Ascending aorta (tissue), 2 donors: ENCODE measurements at regions not wholly inside any gene's neighbourhood (a gene's known extent, or its start where the extent isn't known, plus 50 kb on each side); places are given as distances from the start of the nearest gene placed in this dataset.

ENCODE experiments used
- DNase-seq, 2 donors: peaks; one replicate each; pipeline ENCODE4 v3.0.0-alpha.2; 2019; ENCODE audit warnings: low spot score in 2 of 2
- H3K27ac ChIP-seq, 2 donors: fragments of 200-600 bp; sonication (generic); one replicate each; pipeline ENCODE4 v1.5.1; 2016 to 2017; ENCODE audit warnings: mild to moderate bottlenecking in 1 of 2
- H3K27me3 ChIP-seq: fragments of 200-600 bp; sonication (generic); one replicate; pipeline ENCODE4 v1.5.1; 2017
- H3K36me3 ChIP-seq, 2 donors: fragments of 200-600 bp; sonication (generic); one replicate each; pipeline ENCODE4 v1.5.1; 2016
- H3K4me1 ChIP-seq, 2 donors: fragments of 200-600 bp; sonication (generic); one replicate each; pipeline ENCODE4 v1.5.1; 2016 to 2017; ENCODE audit warnings: mild to moderate bottlenecking in 1 of 2
- H3K4me3 ChIP-seq, 2 donors: fragments of 200-600 bp; sonication (generic); one replicate each; pipeline ENCODE4 v1.5.1; 2016 to 2017; ENCODE audit warnings: mild to moderate bottlenecking in 1 of 2
- H3K9me3 ChIP-seq, 2 donors: fragments of 200-600 bp; sonication (generic); one replicate each; pipeline ENCODE4 v1.5.1; 2016
- intact Hi-C: fragments of 100-400 bp; cut with DNase I; formaldehyde crosslinking; loops from one replicate; pipeline ENCODE4 v1.15.1; 2023
- TF ChIP-seq, protein P1 (sequence below), 3 experiments: fragments of 200-600 bp in 2 of 3; fragments of 450-650 bp in 1 of 3; sonication (generic) in 2 of 3; IDR thresholded peaks; one replicate each; pipeline ENCODE4 v1.5.1; 2016 to 2019; ENCODE audit warnings: antibody characterized with exemption in 3 of 3, mild to moderate bottlenecking in 1 of 3, moderate library complexity in 1 of 3

DNA sequence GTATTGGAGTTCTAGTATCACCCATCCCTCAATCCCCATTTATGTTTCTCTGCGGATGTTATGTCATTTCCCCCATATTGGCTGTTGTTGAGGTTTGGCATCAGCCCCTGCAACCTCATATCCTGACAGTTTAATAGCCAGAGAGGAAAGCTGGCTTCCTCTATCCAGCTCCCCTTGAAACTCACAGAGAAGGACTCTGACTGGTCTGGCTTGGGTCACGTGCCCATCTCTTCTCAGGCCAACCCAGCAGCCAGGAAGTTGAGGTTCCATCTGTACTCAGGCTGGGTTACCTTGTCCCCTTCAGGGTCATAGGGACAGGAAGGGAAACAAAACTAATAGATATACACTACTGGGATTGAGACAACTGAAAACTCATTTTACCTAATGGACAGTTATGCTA, 148.0 kb upstream of the SLC14A2 start:
- no peaks in the 10 kb centered on the region for H3K36me3 ChIP-seq
- intact Hi-C loops, result no loop called here
- no peak for DNase-seq

DNA sequence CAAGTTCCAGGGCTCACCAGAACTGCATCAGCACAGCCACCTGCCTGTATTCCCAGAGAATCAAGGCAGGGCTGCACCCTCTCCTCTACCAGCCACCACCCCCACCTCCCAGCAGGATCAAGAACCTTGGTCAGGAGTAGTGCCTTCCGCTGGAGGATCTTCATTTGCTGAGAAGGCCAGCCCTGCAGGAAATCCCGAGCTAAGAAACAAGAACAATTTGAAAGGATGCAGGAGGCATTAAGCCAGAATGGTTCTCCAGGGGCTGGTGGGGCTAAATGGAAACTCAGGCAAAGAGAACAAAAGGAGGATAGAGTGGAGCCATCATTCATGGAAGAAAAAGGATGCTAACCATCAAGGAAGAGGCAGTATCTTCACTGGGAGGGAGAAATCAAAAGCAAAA, 147.3 kb upstream of the SLC14A2 start:
- intact Hi-C loops, result no loop called here
- H3K36me3 ChIP-seq, result no peaks in the 10 kb centered on the region

More for the DNA sequence above, 148.0 kb upstream of the SLC14A2 start:
- H3K4me3 ChIP-seq, result no peak overlapping the region
- no peak overlapping the region for H3K27ac ChIP-seq
- no peaks in the 10 kb centered on the region for H3K27me3 ChIP-seq
- H3K9me3 ChIP-seq, result peaks cover 0 to 3% of the 10 kb centered on the region in 2 donors
- no peaks in the 10 kb centered on the region for H3K4me1 ChIP-seq
- TF ChIP-seq, protein P1, sequence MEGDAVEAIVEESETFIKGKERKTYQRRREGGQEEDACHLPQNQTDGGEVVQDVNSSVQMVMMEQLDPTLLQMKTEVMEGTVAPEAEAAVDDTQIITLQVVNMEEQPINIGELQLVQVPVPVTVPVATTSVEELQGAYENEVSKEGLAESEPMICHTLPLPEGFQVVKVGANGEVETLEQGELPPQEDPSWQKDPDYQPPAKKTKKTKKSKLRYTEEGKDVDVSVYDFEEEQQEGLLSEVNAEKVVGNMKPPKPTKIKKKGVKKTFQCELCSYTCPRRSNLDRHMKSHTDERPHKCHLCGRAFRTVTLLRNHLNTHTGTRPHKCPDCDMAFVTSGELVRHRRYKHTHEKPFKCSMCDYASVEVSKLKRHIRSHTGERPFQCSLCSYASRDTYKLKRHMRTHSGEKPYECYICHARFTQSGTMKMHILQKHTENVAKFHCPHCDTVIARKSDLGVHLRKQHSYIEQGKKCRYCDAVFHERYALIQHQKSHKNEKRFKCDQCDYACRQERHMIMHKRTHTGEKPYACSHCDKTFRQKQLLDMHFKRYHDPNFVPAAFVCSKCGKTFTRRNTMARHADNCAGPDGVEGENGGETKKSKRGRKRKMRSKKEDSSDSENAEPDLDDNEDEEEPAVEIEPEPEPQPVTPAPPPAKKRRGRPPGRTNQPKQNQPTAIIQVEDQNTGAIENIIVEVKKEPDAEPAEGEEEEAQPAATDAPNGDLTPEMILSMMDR (IDR thresholded peaks at IDR 0.05), result no peak

DNA sequence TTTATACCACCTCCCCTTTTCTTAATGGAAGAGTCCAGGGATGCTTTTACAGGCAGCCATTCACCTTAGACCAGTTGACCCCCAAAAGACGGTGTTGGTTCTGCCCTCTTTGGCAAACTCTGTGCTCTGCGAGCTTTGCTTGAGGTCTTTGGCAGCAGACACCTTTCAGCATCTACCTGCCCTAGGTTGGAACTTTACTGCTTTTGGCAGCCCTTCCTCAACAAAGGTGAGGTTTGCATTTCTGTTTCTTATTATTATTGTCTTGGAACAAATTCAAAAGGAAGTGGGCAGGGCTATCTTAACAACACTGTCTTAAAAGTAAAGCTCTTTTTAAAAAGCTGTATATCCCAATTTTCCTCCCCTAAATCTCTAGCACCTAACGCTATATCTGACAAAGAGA, 136.4 kb upstream of the SLC14A2 start:
- Histone ChIP-seq H3K9me3 (no peaks in the 10 kb centered on the region), H3K27ac (no peak overlapping the region), H3K4me1 (no peaks in the 10 kb centered on the region), H3K4me3 (no peak overlapping the region), H3K27me3 (no peaks in the 10 kb centered on the region), H3K36me3 (no peaks in the 10 kb centered on the region)
- DNase-seq, result no peak
- intact Hi-C loops, result no loop called here
- TF ChIP-seq, protein P1 (IDR thresholded peaks at IDR 0.05), result no peak

More for the DNA sequence above, 147.3 kb upstream of the SLC14A2 start:
- Histone ChIP-seq H3K9me3 (peaks cover 0 to 3% of the 10 kb centered on the region in 2 donors), H3K27me3 (no peaks in the 10 kb centered on the region), H3K27ac (no peak overlapping the region), H3K4me1 (no peaks in the 10 kb centered on the region), H3K4me3 (no peak overlapping the region)
- TF ChIP-seq, protein P1 (IDR thresholded peaks at IDR 0.05), result no peak
- DNase-seq, result no peak

DNA sequence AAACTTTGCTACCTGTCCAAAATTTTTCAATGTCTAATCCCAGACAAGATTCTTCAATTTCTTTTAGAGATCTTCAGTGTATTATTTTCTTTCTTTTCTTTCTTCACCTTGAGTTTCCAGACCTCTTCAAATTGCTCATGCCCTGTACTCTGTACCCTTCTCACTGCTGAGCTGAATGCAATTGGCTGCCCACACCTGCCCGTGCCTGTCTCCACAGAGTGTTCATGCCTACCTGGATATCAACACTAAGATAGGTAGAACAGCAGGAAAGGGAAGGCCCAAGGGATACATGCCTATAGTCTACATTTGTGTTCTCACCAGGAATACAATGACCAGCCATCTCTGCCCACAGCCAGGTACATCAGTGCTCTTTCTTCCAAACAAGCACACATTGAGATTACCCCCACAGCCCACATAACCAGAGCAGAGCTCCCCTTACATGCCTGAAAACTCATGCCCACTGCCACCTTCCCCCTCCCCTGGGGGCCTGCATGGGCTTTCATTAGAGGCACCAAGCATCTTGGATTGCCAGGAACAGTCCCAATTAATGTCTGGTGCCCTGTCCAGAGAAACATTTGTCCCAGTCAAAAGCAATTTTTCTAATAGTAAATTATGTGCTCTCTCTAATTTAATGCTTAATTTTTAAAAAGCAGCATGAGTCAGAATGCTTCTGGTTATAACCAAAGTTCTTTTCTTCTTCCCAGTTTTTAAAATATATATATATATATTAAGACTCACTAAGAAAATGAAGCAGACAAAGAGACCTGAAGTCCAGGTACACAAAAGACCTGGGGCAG, 134.9 kb upstream of the SLC14A2 start:
- no peak for DNase-seq
- intact Hi-C loops, result no loop called here
- H3K9me3 ChIP-seq, result no peaks in the 10 kb centered on the region

DNA sequence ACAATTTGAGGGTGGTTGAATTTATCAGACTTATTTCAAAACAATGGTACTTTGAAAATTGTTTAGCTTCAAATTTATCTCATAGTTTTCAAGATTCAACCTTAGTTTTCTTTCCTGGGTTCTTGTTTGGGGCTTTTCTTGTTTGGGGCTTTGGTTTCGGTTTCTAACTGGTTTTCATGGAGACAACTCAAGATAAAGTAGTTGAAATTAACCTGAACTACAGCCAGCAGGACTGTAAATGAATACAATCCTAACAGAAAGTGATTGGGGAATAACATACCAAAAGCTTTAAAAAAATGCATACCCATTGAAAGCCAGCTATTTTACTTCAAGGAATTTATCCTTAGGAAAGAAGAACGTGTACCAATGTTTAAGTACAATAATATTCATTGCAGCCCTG, 133.5 kb upstream of the SLC14A2 start:
- H3K27ac ChIP-seq, result no peak overlapping the region
- intact Hi-C loops, result no loop called here

More for the DNA sequence above, 134.9 kb upstream of the SLC14A2 start:
- Histone ChIP-seq H3K27ac (no peak overlapping the region), H3K4me3 (no peak overlapping the region), H3K36me3 (no peaks in the 10 kb centered on the region), H3K4me1 (no peaks in the 10 kb centered on the region), H3K27me3 (no peaks in the 10 kb centered on the region)
- TF ChIP-seq, protein P1 (IDR thresholded peaks at IDR 0.05), result no peak

More for the DNA sequence above, 133.5 kb upstream of the SLC14A2 start:
- TF ChIP-seq, protein P1 (IDR thresholded peaks at IDR 0.05), result no peak
- no peaks in the 10 kb centered on the region for H3K9me3 ChIP-seq
- peak overlapping the region in 1 of 2 donors; percentile 9 for H3K4me3 ChIP-seq
- DNase-seq, result no peak
- no peaks in the 10 kb centered on the region for H3K4me1 ChIP-seq
- H3K27me3 ChIP-seq, result no peaks in the 10 kb centered on the region
- H3K36me3 ChIP-seq, result no peaks in the 10 kb centered on the region
